Fibroblast of skin of scalp (primary cell): ENCODE measurements at regions not wholly inside any gene's neighbourhood (a gene's known extent, or its start where the extent isn't known, plus 50 kb on each side); places are given as distances from the start of the nearest gene placed in this dataset.

Source experiments
- DNase-seq: peaks from one replicate; pipeline ENCODE4 v3.0.0-alpha.2; 2013

DNA sequence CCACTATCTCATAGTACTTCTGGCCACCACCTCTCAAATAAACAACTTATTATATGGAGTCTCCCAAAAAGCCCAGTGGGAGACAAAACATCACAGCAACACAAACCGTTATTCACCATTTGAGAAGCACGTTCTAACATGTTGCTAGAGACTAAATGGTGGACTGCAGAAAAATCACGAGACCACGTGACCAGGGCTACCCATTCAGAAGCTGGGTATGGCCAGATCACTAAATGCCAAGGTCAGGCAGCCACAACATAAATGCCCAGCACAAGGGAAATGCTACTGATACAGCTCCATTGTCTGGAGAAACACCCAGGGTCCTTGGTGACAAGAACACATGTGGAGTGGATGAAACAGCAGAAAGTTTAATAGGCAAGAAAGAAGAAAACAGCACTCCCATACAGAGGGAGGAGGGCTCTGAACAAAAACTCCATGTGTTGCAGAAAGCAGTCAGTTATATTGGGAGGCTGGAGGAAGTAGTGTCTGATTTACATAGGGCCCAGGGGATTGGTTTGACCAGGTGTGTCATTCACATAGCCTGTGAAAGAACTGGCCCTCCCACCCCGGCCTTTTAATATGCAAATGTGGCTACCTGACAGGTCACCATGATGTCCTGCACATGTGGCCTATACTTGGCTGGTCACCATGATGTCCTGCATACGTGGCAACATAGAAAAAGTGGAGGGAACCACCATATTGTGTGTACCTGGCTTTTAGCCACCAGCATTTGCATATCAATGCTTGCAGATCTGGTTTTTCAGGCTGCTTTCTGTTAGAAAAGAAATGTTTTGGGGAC lies 97.2 kb downstream of the TRIM36 start:
- no peak for DNase-seq

DNA sequence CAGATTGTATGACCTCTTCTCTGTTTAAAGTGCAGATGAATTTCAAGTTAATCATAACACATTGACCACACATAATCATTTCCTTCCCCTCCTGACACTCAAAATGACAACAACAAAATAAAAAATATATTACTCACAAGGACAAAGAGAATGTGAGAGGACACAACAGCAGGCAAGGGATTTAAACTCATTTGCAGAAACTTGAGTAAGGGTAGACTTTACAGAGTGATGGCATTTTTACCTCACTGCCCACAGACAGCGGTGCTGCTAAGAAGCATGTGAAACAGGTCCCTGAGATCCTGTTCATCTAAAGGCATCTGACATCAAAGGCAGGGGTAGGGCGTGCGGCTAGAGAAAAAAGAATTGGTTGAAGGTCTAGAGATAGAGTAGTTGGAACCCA lies 99.0 kb downstream of the TRIM36 start:
- no peak for DNase-seq

DNA sequence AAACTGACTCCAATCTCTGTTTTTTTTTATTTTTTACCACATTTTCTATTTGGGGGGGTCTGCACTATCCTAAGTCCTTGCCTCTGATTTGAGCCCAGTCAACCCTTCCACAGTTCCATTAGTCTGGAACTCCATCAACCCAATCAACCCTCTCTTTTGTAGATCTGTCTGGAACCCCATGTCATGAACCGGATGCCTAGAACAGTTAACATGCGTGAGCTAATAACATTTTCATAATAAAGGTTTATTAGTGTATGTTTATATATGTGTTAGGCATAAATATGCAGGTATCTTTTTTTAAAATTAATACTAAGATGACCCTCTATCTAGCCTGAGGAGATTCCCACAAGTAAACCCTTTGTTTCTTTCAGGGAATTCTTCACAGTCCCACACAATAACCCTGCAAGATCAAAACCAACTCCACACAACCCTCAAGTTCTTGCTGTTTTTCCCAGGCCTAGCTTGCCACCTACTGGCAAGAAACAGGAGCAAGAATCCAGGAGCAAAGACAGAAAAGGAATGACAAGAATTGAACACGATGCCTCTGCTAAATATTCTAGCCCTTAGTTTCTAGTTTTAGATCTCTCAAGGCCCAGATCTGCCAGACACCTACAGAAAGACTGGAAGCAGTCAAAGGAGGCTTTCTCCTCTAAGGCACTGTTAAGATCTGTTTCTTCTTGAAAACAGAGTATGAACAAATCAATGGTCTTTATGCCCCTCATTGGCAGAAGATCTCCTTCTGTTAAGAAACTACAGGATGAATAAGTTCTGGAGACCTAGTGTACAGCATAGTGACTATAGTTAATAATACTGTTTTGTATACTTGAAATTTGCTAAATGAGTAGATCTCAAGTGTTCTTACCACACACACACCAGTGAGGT lies 100.4 kb downstream of the TRIM36 start:
- DNase-seq: peak; percentile 68

DNA sequence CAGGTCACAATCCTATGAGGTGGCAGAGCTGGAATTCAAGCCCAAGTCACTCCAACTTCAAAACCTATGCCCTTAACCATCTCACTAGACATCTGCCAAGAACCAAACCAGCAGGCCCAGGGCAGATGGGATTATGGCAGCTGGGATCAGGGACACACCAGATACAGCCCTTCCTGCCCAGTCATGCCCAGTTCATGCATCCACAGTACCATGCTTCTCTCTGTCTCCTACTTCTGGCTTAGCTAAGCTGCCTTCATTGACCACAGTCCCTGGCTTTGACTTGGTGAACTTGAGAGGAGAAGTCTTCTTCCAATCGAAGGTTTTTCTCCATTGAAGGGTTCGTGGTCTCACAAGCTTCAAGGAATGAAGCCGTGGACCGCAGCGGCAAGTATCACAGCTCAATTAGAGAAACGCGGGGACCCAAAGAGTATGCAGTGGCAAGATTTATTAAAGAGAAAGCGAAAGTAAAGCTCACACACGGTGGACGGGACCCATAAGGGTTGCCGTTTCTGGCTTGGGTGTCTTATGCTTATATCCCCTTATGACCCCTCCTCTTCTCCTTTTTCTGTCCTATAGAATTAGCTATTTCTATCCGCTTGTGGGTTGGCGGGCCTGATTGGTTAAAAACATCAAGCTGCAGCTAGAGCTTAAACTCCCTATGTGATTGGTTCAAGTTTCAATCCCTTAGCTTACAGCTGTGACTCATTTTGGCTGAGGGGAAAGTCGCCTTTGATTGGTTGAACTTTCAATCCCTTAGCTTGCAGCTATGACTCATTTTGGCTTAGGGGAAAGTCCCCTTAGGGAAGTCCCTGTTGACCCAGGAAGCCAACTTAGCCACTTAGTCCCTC lies 101.2 kb downstream of the TRIM36 start:
- DNase-seq: peak; percentile 51

DNA sequence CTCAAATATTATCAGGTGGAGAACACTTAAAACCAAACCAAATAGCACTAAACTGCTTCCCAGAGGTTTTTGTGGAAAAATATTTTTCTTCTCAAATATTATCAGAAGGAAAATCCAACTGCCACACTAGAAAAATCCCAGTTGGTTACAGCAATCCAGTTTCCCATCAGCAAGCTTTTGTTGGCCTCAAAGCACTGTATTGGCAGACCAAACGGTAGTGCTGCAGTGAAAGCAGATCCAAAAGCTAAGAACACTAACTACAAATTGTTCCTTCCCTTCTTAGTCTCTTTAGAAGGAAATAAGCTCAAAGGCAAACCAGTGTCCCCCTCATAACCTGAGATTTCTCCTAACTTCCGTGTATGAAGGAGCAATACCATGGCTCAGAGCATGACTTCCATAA lies 105.3 kb downstream of the TRIM36 start:
- no peak for DNase-seq

DNA sequence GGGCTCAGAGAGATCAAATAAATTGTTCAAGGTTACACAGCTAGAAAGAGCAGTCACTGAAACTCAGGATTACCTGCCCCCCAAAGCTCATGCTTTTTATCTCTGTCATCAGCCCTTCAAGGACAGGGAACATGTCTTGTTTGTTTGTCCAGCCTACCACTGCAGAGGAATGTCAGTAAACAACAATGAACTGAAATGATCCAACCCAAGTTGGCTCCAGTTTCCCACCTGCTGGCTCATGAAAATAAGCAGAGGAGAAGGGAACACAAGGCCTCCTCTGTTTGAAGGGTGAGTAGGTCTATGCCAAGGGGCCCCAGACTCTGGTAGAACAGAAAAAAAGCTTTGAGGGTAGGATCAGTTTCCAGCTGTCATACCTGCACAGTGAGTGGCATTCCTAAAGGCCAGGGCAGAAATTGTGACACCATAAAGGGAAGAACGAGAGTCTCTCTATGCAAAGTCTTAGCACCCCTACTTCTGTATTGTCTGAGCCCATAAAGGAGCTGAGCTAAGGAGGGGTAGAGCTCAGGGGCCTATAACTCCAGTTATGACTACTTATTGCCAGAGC lies 115.2 kb downstream of the TRIM36 start:
- DNase-seq: no peak

DNA sequence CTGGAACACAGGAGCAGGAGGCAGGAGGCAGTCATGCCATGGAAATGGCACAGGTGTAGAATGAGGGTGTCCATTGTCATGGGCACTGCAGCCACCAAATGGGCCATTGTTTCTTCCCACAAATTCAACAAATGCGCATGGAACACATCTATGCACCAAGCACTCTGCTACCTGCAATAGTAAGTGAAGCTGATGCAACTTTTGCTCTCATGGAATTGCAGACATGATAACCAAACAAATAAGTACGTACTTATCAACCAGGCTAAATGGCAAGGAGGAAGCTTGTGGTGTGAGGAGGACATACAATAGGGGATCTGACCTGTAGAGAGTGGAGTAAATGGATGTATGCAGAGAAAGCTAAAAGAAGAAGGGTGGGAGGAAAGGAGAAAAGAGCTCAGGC lies 116.8 kb downstream of the TRIM36 start:
- DNase-seq: no peak

DNA sequence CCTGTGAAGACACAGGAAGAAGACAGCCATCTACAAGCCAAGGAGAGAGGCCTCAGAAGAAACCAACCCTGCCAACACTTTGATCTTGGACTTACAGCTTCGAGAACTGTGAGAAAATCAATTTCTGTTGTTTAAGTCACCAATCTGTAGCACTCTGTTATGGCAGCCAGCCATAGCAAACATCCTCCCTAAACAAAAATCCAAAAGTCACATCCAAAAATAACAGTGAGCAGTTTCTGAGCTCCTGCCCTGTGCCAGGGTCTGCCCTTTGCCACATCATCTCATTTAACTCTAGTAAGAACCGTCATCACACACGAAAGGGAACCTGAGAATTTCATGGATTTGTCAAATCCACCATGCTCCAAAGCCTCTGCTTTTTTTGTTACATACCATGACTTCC lies 118.8 kb downstream of the TRIM36 start:
- DNase-seq: peak; percentile 38

DNA sequence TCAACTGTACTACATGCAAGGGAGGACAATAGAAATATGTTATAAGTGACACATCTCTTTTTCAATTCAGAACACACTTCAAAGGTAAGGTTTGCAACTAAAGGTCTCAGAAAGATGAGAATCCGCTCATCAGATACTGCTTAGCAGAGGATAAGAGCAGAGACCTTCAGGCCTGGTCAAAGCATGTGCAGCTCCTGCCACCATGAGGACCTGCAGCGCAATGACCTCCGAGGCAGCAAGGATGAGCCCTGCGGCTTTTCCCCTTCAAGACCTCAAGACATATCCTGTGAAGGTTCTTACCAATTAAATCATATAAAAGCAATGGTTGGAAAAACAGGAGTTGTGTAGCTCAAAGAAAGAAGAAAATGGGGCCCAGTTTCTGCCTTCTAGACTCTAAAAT lies 135.8 kb downstream of the TRIM36 start:
- DNase-seq: peak; percentile 43

DNA sequence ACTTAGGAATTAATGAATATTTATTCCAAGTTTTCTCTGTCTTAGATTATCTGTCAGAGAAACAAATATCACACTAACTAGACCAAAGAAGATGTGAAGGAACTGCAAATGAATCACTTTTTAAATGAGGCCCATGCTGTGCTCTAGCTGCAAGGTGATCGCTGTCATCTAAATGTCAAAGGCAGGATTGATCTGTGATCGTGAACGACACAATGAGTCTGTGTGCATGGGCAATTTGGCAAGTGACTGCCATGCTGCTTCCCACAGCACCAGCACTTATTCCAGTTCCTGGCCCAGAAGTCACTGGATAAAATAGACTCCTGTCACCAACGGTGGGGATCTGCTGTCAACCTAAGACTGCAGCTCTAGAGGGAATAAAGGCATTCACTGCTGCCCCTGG lies 141.2 kb downstream of the TRIM36 start:
- no peak for DNase-seq

DNA sequence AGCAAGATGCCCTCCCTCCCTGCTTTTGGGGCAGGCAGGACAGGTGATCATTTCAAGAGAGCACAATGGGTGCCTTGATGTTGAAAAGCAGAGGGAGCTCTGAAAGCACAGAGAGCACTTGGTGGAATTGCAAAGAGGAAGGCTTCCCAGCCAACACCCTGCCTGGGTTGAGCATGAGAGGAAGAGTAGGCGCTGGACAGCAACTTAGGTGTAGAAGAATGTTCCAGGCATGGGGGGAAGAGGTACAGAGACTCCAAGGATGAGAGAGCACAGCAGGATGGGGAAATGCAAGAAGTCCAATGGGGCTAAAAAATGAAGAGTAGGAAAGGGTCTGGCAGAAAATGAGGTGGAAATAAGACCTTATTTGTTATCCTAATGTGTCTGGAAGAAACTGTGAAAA lies 144.8 kb downstream of the TRIM36 start:
- no peak for DNase-seq

DNA sequence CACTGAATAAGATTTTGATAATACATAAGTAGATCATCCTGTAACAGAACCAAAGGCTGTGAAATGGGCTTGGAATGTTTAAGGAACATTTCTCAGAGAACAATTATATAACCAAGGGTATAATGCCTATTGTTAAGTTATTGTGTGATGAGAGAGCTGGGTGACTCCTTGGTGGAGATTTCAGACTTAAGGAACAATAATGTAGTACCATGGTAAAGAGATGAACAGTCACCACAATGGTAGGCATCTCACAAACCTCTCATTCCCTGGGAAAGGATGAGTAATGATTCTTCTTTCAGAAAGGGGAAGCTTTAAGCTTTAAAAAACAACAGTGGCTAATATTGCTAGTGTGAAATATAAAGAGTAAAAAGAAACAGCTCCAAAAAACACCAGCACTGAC lies 147.4 kb downstream of the TRIM36 start:
- DNase-seq: peak; percentile 54

DNA sequence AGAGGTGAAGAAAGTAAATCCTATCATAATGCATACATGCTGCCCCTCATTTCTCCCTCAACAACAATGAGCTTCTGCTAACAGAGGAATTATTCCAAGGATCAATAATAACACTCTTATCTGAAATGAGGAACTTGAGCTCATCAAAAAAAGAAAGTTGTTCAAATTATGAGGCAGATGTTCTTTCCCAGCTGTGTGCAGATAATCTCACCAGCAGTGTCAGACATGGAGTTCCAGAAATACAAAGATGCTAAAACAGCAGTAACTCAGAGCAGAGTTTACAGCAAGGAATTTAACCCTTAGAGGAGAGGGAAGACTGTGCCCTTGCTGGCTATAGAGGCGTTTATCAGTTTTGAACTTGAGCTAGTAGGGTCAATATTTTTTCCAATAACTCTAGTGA lies 153.1 kb downstream of the TRIM36 start:
- DNase-seq: no peak

DNA sequence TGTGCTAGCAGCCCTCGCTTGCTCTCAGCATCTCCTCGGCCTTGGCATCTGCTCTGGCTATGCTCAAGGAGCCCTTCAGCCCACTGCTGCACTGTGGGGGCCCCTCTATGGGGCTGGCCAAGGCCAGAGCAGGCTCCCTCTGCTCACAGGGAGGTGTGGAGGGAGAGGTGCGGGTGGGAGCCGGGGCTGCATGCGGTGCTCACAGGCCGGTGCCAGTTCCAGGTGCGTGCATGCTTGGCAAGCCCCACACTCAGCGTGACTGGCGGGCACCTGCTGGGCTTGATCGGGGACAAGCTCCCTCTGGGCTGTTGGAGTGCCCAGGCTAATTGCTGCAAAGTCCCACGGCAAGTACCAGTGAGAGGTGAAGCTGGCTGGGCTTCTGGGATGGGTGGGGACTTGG lies 170.5 kb downstream of the TRIM36 start:
- no peak for DNase-seq

DNA sequence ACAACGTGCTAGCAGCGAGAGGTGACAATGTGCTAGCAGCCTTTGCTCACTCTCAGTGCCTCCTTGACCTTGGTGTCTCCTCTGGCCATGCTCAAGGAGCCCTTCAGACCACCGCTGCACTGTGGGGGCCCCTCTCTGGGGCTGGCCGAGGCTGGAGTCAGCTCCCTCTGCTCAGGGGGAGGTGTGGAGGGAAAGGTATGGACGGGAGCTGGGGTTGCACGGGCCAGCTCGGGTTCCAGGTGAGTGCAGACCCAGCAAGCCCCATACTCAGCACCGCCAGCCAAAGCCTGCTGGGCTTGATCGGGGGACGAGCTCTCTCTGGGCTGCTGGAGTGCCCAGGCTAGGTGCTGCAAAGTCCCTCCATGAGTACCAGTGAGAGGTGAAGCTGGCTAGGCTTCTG lies 180.2 kb downstream of the TRIM36 start:
- no peak for DNase-seq

DNA sequence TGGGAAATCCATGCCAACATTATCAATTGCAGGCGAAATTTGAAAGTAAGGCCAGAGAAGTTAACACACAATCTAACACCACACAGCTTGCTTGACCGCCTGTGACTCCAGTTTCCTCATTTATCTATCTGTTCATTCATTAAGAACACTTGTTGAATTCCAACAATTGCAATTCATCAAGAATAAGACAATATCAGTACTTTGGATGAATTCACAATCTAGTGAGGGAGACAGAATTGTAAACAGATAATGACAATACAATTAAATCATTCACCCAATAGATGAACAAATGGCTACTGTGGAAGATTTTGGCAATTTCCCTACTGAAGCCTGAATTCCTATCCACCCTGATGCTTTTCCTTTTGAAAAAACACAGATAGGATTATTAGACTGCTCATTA lies 181.6 kb downstream of the TRIM36 start:
- no peak for DNase-seq

DNA sequence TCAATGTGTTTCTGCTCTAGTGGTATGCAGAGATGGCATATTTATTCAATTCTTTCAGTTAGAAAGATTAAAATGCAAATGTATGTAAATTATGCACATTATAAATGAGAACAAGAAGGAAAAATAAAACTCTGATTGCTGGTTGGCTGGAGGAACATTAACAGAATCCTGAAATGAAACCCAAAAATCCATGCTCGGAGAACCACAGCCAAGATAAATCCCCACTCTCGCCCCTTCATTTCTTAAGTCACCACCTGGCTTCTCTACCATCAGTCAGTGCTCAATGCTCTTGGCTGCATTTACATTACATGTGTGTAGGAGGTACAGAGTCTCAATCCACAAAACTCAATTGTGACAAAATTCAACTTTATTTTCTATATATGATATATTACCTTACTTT lies 184.9 kb downstream of the TRIM36 start:
- DNase-seq: no peak

DNA sequence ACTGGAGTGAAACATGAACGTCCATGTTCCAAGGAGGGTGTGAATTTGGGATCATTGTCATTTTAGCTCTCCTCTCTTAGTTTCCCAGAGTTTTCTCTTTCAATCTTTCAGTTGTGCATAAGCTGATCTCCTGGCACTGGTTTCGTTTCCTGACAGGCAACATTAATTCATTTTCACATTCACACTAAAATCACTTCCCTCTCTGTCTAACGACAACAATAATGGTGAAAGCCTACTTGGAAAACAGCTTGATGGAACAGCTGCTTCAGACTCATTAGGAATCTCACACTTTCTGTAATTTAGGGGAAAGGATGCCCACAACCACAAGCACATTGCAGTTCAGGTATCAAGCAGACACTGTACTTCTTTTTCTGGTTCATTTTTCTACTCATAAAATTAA lies 188.6 kb downstream of the TRIM36 start:
- DNase-seq: no peak

DNA sequence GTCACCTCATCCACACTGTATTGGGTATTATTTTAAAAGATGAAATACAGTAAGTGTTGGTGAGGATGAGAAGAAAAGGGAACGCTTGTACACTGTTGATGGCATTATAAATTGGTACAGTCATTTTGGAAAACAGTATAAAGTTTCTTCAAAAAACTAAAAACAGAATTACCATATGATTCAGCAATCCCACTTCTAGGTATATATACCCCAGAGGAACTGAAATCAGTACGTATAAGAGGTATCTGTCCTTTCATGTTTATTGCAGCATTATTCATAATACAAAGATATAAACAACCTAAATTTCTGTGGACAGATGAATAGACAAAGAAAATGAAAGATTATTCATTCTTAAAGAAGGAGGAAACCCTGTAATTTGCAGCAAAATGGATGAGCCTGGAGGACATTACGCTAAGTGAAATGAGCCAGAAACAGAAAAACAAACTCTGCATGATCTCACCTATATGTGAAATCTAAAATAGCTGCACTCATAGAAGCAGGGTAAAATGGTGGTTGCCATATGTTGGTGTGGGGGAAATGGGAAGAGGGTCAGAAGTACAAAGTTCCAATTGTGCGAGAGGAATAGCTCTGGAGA lies 191.6 kb downstream of the TRIM36 start:
- no peak for DNase-seq

DNA sequence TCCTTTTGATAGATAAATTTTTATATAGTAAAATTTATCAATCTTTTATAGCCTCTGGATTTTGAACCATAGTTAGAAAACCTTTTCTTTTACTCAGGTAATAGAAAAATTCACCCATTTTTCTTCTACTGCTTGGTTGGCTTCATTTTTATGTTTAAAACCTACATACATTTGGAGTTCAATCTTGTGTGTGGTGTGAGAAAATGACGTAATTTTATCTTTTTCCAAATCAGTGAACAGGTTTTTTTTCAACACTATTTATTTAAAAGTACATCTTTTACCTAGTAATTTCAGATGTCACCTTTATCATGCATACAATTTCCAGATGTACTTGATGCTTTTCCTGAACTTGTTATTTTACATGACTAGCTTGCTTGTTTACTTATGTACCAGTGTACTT lies 200.2 kb downstream of the TRIM36 start:
- no peak for DNase-seq

DNA sequence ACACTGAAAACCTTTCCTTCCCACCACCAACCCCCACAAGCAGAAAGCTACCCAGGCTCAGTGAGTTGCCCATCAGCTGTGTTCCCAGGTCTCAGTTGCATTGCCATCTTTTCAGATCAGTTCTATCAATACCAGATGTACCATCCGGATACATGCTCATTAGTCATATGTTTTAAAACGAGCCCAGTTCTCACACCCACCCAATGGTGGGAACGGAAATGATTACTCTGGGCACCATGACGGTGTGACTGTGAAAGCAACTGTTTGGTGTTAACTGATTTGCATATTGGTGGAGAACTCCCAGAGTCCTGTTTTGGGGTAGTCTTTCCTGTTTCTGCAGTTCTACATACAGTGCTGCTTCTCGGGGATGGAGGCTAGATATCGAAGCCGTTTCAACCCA lies 212.3 kb downstream of the TRIM36 start:
- DNase-seq: peak; percentile 28

DNA sequence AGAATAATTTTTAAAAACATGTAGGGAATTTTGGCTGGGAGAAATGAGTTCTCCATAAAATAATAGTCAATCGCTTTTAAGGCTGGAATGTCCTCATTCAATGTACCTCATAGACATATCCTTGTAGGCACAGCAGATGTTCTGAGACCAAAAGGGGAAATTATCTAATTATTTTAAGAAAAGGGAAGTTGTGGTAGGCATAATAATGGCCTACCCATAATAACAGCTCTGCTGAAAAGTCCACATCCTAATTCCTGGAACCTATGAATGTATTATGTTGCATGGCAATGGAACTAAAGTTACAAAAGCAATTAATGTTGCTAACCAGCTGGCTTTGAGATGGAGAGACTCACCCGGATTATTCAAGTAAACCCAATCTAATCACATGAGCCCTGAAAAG lies 216.1 kb downstream of the TRIM36 start:
- DNase-seq: no peak
